ENCODE measurements at regions not wholly inside any gene's neighbourhood (a gene's known extent, or its start where the extent isn't known, plus 50 kb on each side); places are given as distances from the start of the nearest gene placed in this dataset.
"Not testable (repeated sequence)": the region's sequence is repeated elsewhere in the genome, so short reads cannot be mapped to it uniquely, and the experiment has no call there.

DNA sequence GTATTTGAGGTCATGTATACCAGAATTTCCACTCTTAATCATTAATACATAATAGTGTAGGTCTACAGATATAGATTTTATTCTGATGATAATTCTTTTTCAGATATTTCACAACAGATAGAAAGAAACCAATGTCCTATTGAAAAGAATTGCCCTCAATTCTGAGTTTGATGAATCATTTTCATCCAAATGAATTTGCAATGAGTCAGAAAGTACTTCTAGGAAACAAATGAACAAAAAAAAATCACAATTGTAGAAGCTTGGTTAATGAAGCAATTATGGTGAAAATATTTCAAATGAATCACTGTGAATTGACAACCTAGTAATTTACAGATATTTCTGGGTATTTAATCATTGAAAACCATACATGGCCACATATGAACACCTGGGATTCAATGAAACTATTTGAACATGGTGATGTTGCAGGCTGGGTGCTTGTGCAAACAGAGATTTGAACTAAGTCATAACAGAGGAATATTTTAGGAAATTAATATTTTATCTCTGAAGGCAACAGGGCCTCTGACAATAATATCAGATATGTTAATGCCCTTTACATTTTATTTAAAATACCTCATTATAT is 360.9 kb downstream of the SLITRK5 start:
- Histone ChIP-seq H3K4me2 (ENCODE audit: low read depth, low read length, poor library complexity, severe bottlenecking) (no peak overlapping the region), H3K36me3 (ENCODE audit: low read length) (no peaks in the 10 kb centered on the region), H3K9me2 (replicated peaks; ENCODE audit: insufficient read depth, low read length) (no peaks in the 10 kb centered on the region), H4K20me1 (ENCODE audit: low read depth, low read length) (no peaks in the 10 kb centered on the region), H2AFZ (ENCODE audit: low read depth, low read length, severe bottlenecking) (no peak overlapping the region), H3K9ac (ENCODE audit: low read length) (no peak overlapping the region), H3F3A (ENCODE audit: insufficient read depth) (no peaks in the 10 kb centered on the region), H3K4me3 (ENCODE audit: insufficient read depth, low read length, poor library complexity, severe bottlenecking) (no peak overlapping the region), H3K9me3 (ENCODE audit: insufficient read depth, low read length) (no peaks in the 10 kb centered on the region), H3K27me3 (ENCODE audit: low read length) (no peaks in the 10 kb centered on the region), H3K79me2 (ENCODE audit: insufficient read depth, low read length) (no peaks in the 10 kb centered on the region), H3K27ac (ENCODE audit: low read depth, low read length) (no peak overlapping the region)
- TF ChIP-seq, protein P1, sequence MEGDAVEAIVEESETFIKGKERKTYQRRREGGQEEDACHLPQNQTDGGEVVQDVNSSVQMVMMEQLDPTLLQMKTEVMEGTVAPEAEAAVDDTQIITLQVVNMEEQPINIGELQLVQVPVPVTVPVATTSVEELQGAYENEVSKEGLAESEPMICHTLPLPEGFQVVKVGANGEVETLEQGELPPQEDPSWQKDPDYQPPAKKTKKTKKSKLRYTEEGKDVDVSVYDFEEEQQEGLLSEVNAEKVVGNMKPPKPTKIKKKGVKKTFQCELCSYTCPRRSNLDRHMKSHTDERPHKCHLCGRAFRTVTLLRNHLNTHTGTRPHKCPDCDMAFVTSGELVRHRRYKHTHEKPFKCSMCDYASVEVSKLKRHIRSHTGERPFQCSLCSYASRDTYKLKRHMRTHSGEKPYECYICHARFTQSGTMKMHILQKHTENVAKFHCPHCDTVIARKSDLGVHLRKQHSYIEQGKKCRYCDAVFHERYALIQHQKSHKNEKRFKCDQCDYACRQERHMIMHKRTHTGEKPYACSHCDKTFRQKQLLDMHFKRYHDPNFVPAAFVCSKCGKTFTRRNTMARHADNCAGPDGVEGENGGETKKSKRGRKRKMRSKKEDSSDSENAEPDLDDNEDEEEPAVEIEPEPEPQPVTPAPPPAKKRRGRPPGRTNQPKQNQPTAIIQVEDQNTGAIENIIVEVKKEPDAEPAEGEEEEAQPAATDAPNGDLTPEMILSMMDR (IDR thresholded peaks at IDR 0.05; ENCODE audit: insufficient read depth, low read length, poor library complexity, severe bottlenecking), result no peak
- TF ChIP-seq EZH2phosphoT487 (conservative IDR thresholded peaks at IDR 0.05; ENCODE audit: low read length), result no peak

DNA sequence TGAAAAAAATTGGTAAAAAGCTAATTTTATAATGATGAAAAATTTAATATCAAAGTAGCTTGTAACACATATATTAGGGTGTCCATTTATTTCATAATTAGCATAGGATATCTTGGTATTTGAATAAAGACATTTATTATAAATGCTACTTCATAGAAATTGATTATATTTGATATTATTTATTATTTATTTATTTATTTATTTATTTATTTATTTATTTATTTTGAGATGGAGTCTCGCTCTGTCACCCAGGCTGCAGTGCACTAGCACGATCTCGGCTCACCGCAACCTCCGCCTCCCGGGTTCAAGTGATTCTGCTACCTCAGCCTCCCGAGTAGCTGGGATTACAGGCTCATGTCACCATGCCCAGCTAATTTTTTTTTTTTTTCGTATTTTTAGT is 365.0 kb downstream of the SLITRK5 start:
- not testable (repeated sequence) for H3K4me2 ChIP-seq (ENCODE audit: low read depth, low read length, poor library complexity, severe bottlenecking); H2AFZ ChIP-seq (ENCODE audit: low read depth, low read length, severe bottlenecking); H3K36me3 ChIP-seq (ENCODE audit: low read length); H4K20me1 ChIP-seq (ENCODE audit: low read depth, low read length); H3K9me3 ChIP-seq (ENCODE audit: insufficient read depth, low read length); H3K79me2 ChIP-seq (ENCODE audit: insufficient read depth, low read length); H3K27ac ChIP-seq (ENCODE audit: low read depth, low read length); H3K9me2 ChIP-seq (replicated peaks; ENCODE audit: insufficient read depth, low read length); H3K4me3 ChIP-seq (ENCODE audit: insufficient read depth, low read length, poor library complexity, severe bottlenecking); H3F3A ChIP-seq (ENCODE audit: insufficient read depth); H3K9ac ChIP-seq (ENCODE audit: low read length); H3K27me3 ChIP-seq (ENCODE audit: low read length)

DNA sequence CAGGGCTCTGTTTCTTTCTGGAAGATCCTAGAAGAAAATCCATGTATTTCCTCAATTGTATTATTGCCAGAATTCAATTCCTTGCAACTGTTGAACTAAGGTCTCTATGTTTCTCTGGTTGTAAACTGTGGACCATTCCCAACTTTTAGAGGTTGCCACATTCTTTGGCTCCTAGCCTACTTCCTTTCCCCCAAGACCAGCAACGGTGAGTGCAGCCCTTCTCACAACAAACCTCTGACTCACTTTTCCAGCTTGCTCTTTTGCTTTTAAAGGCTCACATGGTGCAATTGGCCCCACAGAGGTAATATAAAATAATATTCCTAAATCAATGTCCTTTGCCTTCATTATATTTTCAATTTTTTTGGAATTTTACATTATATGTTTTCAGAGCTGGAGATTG is 371.3 kb downstream of the SLITRK5 start:
- no peak overlapping the region for H2AFZ ChIP-seq (ENCODE audit: low read depth, low read length, severe bottlenecking)
- H3K79me2 ChIP-seq (ENCODE audit: insufficient read depth, low read length), result no peaks in the 10 kb centered on the region
- no peak overlapping the region for H3K9ac ChIP-seq (ENCODE audit: low read length)
- no peaks in the 10 kb centered on the region for H3F3A ChIP-seq (ENCODE audit: insufficient read depth)
- no peak for TF ChIP-seq EZH2phosphoT487 (conservative IDR thresholded peaks at IDR 0.05; ENCODE audit: low read length)
- TF ChIP-seq, protein P1 (IDR thresholded peaks at IDR 0.05; ENCODE audit: insufficient read depth, low read length, poor library complexity, severe bottlenecking), result no peak
- no peaks in the 10 kb centered on the region for H3K9me3 ChIP-seq (ENCODE audit: insufficient read depth, low read length)
- H3K27me3 ChIP-seq (ENCODE audit: low read length), result no peaks in the 10 kb centered on the region
- H3K27ac ChIP-seq (ENCODE audit: low read depth, low read length), result no peak overlapping the region
- no peaks in the 10 kb centered on the region for H4K20me1 ChIP-seq (ENCODE audit: low read depth, low read length)
- H3K4me2 ChIP-seq (ENCODE audit: low read depth, low read length, poor library complexity, severe bottlenecking), result no peak overlapping the region
- no peak overlapping the region for H3K4me3 ChIP-seq (ENCODE audit: insufficient read depth, low read length, poor library complexity, severe bottlenecking)
- no peaks in the 10 kb centered on the region for H3K9me2 ChIP-seq (replicated peaks; ENCODE audit: insufficient read depth, low read length)
- H3K36me3 ChIP-seq (ENCODE audit: low read length), result no peaks in the 10 kb centered on the region

DNA sequence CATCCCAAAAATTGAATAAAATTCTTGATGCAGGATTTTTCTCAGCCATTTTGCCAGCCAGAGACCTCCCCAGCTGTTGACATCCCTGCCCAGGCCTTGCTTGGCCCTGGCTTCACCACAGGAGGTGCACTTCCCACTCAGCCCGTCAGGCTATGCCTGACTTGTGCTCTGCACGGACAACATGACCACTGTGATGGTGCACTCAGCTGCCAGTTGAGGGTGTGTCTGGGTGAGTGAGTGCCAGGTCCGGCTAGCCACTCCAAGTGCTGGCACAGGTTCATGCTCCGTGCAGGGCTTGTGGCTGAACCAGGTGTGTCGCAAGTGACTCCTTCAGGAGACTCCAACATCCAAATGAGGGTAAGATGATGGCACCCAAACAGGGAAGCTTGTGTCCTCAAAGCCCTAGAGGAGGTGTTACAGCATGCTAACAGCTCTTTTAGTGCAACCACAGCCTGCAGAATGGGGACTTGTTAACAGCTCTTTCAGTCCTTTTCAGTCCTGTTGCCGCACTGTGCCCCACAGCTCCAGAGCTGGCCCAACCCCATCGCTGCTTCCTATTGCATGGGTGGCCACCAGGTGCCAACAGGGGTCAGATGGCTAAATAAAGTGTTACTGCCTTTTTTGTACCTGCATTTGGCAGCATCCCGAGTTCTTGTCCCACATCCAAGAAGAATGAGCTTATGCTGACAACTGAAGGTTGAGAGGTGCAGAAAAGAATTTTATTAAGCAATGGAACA is 380.7 kb downstream of the SLITRK5 start:
- Histone ChIP-seq H3K27ac (ENCODE audit: low read depth, low read length) (no peak overlapping the region), H3K79me2 (ENCODE audit: insufficient read depth, low read length) (no peaks in the 10 kb centered on the region), H3K9me2 (replicated peaks; ENCODE audit: insufficient read depth, low read length) (no peaks in the 10 kb centered on the region), H3K4me2 (ENCODE audit: low read depth, low read length, poor library complexity, severe bottlenecking) (no peak overlapping the region), H3K27me3 (ENCODE audit: low read length) (no peaks in the 10 kb centered on the region), H4K20me1 (ENCODE audit: low read depth, low read length) (no peaks in the 10 kb centered on the region), H3F3A (ENCODE audit: insufficient read depth) (no peaks in the 10 kb centered on the region), H3K9me3 (ENCODE audit: insufficient read depth, low read length) (no peaks in the 10 kb centered on the region; the same call in 1 of the 2 replicates), H3K9ac (ENCODE audit: low read length) (no peak overlapping the region), H3K4me3 (ENCODE audit: insufficient read depth, low read length, poor library complexity, severe bottlenecking) (no peak overlapping the region), H3K36me3 (ENCODE audit: low read length) (no peaks in the 10 kb centered on the region), H2AFZ (ENCODE audit: low read depth, low read length, severe bottlenecking) (no peak overlapping the region)
- no peak for TF ChIP-seq EZH2phosphoT487 (conservative IDR thresholded peaks at IDR 0.05; ENCODE audit: low read length)
- TF ChIP-seq, protein P1 (IDR thresholded peaks at IDR 0.05; ENCODE audit: insufficient read depth, low read length, poor library complexity, severe bottlenecking), result no peak
